ENCODE measurements at regions not wholly inside any gene's neighbourhood (a gene's known extent, or its start where the extent isn't known, plus 50 kb on each side); places are given as distances from the start of the nearest gene placed in this dataset.

- intact Hi-C loops (cut with DNase I): no loop called here
- no peak for DNase-seq
Observed at GRCh38 chr2:187155476-187155875, 292.6 kb downstream of the CALCRL start.

GRCh38 chr2:187150670-187151069 is 297.4 kb downstream of the CALCRL start:
- no peak for DNase-seq
- intact Hi-C loops (cut with DNase I): no loop called here

GRCh38 chr2:187148059-187148714 is 299.2 kb upstream of the ZSWIM2 start:
- DNase-seq: no peak
- intact Hi-C loops (cut with DNase I): no loop called here

GRCh38 chr2:187143537-187143936 is 294.6 kb upstream of the ZSWIM2 start:
- no peak for DNase-seq
- intact Hi-C loops (cut with DNase I): no loop called here

GRCh38 chr2:187139469-187139868 is 290.5 kb upstream of the ZSWIM2 start:
- intact Hi-C loops (cut with DNase I): no loop called here
- DNase-seq: no peak

DNA sequence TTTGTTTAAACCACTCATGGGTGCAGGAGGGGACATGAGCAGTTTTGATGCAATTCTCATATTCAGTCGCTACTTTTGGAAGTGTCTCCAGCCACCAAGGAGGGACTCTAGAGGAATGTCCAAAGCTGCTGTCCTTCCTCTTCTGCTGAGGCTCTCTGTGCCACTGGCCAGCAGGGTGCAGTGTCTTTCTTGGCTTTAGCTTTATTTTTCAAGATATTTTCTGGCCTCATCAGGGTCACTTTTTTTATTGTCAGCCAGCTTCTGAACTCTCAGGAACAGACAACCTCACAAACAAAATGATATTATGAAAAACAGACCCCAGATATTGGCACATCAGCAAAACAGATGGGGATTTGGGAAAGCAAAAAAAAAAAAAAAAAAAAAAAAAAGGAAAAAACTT is 289.3 kb upstream of the ZSWIM2 start:
- intact Hi-C loops (cut with DNase I): no loop called here
- no peak for DNase-seq

GRCh38 chr2:187136646-187137045 is 287.7 kb upstream of the ZSWIM2 start:
- intact Hi-C loops (cut with DNase I): no loop called here
- no peak for DNase-seq

- no peak for DNase-seq
- intact Hi-C loops (cut with DNase I): no loop called here
Observed at GRCh38 chr2:187134306-187134705, 285.3 kb upstream of the ZSWIM2 start.

- intact Hi-C loops (cut with DNase I): no loop called here
- DNase-seq: no peak
Observed at GRCh38 chr2:187129868-187130267, 280.9 kb upstream of the ZSWIM2 start.

GRCh38 chr2:187129306-187129705 is 280.3 kb upstream of the ZSWIM2 start:
- no peak for DNase-seq
- intact Hi-C loops (cut with DNase I): no loop called here

DNA sequence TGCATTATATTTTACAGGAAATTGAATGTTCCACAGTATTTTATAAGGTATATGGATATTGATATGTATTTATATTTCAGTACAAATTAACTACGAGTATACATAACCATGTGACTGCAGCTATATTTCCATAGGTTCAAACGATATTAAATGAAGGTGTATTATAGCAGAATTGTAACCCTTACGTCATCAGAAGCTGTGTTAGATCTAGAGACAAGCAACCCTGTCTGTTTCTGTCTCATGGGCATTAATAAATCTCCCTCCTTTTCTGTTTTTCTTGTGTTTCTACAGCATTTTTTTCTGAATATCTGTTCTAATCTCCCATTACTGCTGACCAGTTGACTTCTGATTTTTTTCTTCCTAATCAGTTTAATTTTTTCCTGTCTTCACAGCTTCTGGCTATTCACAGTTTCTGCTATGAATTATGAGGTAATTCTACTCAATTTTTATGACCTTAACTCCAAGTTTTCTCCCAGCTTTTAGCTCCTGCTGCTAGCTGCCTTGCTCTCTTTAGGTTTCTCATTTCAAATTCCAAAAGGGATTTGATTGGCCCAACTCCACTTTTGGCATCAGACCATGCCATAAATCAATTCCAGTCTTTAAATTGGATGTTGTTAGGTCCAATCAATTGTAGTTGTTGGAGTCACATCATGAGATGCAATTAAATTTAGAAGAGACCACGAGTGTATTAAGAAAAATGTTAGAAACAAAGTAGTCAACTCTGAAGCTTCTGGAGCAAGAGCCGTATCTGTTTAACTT is 277.5 kb upstream of the ZSWIM2 start:
- intact Hi-C loops (cut with DNase I): no loop called here
- no peak for DNase-seq

DNA sequence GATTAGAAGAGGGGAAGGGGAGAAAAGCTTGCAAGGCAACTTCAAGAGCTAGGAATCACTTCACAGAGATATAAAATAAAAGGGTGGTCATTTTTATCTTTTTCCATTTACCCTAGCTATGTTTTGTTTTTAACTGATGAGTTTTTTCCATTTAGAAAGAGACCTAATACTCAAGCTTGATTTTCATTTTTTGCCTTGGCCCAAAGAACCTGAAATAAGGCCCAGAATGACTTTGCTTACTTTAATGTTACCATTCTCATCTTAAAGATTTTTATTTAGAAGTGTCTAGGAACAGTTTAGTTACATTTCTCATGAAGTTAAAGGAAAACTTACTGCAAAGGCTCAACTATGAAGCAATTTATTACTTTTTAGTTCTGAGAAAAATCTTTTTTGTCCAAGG is 276.3 kb upstream of the ZSWIM2 start:
- intact Hi-C loops (cut with DNase I): no loop called here
- DNase-seq: no peak

DNA sequence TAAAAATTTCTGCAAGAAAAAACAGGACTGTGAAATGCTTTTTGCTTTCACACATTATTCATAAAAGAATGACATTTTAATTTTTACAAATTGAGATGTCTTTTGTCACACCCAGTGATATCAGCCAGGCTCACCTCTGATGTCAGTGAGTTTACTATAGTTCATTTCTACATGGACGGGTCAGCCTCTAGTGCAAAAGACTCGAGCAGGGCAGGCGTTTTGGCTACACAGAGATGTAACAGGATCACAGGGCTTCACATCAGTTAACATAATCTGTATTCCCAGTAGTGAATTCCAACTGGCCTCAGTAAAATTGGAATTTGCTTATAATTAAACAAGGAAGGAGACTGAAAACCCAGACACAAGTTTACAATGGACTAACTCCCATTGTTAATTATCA is 275.6 kb upstream of the ZSWIM2 start:
- intact Hi-C loops (cut with DNase I): no loop called here

DNA sequence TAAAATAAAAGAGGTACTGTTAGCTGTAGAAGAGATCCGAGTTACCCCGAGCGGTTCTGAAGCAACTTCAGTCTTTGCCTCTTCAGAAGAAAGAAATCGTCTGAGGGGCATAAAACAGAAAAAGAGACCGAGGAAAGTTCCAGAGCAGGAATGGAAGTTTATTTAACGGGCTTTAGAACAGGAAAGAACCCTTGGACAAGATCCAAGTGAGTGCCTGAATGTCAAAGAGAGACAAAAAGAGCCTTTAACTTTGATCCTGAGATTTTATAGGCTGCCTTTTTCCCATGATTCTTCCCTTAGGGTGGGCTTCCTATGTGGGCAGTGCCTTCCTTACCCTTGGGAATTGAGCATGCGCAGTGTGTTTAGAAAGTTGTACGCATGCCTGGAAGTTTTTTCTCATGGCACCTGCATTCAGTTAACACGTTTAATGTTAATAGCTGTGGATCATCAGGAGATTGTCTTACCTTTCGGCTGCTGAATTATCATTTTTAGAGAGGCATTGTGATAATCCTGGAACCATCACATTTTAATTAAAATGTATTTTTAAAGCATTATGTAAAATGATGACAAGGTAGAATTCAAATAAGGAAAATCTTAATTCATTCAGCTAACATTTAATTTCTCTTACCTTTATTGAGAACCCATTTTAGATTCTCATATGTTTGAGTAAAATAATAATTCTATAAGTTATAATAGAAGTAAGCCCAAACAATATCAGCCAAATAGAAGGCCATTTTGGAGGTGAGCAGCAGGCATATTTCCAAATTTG is 269.5 kb upstream of the ZSWIM2 start:
- intact Hi-C loops (cut with DNase I): no loop called here
- DNase-seq: no peak

More for the DNA sequence above, 275.6 kb upstream of the ZSWIM2 start:
- DNase-seq: no peak

- intact Hi-C loops (cut with DNase I): no loop called here
- no peak for DNase-seq
Observed at GRCh38 chr2:187117483-187117882, 268.5 kb upstream of the ZSWIM2 start.

- intact Hi-C loops (cut with DNase I): no loop called here
- DNase-seq: no peak
Observed at GRCh38 chr2:187115627-187116026, 266.7 kb upstream of the ZSWIM2 start.

DNA sequence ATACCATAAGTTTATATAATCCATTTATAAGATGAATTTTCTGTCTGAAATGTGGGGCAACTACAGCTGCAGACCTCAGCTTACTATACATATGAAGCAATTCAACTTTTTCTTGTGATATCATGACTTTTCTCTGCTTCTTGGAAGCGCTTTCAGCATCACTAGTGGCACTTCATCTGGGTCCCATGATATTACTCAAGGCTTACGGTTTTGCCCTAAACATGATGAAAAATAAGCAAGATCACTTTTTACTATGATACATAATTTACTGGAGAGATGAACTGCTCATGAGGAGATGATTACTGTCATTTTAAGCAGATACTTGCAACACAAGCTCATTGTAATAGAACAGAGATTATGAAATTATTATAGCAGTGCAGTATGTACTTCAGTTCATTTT is 258.0 kb upstream of the ZSWIM2 start:
- intact Hi-C loops (cut with DNase I): no loop called here
- DNase-seq: no peak

DNA sequence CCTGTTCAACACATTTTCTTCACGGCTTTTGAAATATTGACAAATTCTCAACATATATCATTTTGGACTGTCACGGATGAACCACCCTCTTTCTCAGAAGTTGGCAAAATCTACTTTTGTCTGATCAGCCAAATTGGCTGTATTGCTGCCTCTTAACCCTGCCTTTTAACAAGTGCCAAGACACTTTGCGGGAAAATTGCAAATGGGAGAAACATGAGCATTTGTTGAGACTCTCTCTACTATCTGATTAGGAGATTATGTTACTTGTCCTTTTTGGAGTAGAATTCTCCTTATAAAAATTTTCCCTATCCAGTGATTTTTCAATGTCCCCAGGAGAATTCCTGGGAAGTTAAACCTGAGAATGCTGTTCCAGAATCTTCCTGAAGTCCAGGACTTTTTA is 256.2 kb upstream of the ZSWIM2 start:
- no peak for DNase-seq
- intact Hi-C loops (cut with DNase I): no loop called here

DNA sequence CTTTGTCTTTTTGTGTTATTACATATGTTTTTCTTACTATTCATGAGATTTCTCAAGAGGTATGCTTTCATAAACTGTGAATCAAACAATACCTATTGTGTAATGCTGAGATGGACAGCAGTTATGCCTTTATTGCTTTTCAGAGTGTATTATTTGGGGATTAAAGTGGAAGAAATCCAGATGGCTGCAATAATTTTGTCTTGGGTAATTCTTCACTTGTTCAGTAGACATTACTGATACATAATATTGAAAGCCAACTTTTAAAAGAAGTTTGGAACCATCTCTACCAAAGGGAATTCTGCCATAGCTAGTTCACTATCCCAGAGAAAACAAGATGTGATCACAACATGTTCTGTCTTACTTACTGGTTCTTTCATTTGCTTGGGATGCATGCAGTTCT is 253.4 kb upstream of the ZSWIM2 start:
- DNase-seq: no peak
- intact Hi-C loops (cut with DNase I): no loop called here

GRCh38 chr2:187098154-187098553 is 249.2 kb upstream of the ZSWIM2 start:
- no peak for DNase-seq
- intact Hi-C loops (cut with DNase I): no loop called here
